Activated CD4-positive, alpha-beta T cell treated with anti-CD3 and anti-CD28 coated beads for 4 hours (primary cell): ENCODE measurements at regions not wholly inside any gene's neighbourhood (a gene's known extent, or its start where the extent isn't known, plus 50 kb on each side); places are given as distances from the start of the nearest gene placed in this dataset.

Experiments
- DNase-seq, 2 donors: peaks; one replicate each; pipeline ENCODE4 v3.0.0-alpha.2; 2020

DNA sequence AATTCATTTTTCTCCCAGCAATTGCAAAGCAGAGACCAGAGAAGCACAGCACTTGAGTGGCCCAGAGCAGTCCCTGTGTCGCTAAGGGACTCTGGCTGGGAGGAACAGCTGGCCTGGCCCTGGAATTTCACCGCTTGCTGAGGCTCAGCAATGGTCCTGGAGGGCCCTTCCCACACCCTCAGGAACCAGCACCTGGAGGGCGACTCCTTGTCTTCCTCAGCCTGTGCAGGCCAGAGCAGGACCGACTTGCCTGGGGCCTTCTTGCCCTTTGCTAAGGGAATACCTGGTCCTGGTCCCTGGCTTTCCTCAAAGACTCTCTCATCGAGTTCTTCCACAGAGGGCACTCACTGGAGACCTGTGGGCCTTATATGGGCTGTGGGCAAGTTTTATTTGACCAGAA, 294.6 kb downstream of the RPLP1 start:
- DNase-seq = no peak

DNA sequence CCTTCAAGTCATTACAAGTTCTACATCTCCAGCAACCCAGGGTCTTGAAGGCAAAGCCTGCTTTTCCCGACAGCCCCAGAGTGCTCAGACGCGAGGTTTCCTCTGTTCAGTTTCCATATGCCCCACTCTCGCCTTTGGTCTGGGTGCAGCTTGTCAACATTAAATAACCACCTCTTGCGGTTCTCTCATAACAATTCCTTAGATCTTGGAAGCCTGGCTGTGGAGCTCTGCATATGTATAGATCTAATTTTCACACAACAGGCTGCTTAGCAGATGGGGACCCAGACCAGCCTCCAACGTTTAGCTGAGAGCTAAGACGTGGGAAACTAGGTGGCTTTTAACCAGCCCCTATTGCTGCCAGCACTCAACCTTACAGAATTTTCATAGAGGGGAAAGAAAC, 295.5 kb downstream of the RPLP1 start:
- no peak for DNase-seq

- no peak for DNase-seq
These were observed 296.1 kb downstream of the RPLP1 start for GRCh38 chr15:69748576-69749185.

DNA sequence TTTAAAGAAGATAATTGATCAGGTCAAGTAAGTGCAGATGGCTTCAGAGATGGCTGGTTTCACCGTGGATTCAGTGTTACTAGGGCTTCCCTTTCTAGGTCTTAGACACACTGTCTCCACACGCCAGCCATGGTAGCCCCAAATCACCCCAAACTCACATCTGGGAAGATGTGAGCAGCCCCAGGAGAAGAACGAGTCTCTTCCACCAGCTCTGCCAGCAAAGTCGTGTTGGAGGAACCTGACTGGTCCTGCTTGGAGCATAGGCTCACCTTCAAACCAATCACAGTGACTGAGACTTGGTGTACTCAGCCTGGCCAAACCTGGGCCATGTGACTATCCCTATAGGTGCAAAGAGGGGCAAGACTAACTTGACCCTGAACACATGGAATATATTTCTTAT, 296.7 kb downstream of the RPLP1 start:
- DNase-seq = no peak

DNA sequence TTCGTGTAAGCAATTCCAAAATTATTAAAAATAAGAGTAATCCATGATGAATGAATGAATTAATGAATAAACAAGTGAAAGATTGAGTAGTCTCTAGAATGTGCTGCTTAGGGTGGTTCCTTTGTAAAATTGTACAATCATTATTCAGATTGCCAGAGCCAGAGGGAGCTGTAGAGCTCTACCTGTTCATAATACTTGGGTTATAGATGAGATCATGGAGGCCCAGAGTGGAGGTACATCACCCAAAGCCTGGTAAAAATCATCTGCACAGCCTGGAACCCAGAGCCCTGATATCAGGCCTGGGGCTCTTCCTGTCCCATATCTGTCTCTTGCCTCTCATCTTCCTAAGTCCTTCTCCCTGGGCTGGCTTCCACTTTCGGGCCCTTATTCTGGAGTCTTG, 297.2 kb downstream of the RPLP1 start:
- peak; percentile 19 to 33 for DNase-seq

GRCh38 chr15:69750253-69750652, 297.6 kb downstream of the RPLP1 start:
- no peak for DNase-seq

GRCh38 chr15:69751147-69751546, 298.5 kb downstream of the RPLP1 start:
- DNase-seq = no peak

DNA sequence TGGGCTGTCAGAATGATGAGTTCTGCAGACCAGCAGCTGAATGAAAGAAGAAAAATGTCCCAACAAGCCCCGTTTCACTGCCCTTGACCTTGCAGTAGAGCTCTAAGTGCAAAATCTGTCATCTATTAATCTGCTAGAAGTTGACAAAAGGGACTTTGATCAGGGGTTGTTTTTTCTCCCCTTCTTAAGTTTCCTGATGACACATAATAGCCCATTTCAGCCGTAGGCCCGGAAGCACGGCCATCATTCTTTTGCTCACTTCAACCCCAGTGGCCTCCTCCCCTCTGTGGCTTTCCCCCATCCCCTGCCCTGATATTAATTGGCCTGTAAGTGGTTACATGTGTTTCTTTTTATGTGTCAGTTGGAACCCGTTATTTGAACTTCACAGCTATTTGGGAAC, 298.9 kb downstream of the RPLP1 start:
- DNase-seq = no peak

DNA sequence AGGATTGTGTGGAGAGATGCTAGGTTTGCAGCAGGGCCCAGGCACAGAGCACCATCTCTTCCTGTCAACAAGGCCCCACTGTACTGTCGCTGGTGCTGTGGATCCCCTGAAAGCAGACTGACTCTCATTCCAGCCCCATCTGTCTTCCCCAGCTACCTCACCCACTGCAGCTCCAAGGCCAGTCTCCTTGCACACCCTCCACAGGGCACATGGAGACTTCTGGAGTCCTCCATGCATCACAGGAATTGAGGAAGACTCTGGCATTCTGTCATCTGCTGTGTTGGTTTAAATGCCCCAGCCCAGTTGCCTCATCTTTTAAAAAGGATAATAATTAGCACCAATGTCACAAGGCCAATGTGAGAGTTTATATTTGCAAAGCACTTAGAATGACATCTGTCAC, 301.2 kb downstream of the RPLP1 start:
- no peak for DNase-seq

GRCh38 chr15:69754313-69754712, 301.7 kb downstream of the RPLP1 start:
- DNase-seq = no peak

DNA sequence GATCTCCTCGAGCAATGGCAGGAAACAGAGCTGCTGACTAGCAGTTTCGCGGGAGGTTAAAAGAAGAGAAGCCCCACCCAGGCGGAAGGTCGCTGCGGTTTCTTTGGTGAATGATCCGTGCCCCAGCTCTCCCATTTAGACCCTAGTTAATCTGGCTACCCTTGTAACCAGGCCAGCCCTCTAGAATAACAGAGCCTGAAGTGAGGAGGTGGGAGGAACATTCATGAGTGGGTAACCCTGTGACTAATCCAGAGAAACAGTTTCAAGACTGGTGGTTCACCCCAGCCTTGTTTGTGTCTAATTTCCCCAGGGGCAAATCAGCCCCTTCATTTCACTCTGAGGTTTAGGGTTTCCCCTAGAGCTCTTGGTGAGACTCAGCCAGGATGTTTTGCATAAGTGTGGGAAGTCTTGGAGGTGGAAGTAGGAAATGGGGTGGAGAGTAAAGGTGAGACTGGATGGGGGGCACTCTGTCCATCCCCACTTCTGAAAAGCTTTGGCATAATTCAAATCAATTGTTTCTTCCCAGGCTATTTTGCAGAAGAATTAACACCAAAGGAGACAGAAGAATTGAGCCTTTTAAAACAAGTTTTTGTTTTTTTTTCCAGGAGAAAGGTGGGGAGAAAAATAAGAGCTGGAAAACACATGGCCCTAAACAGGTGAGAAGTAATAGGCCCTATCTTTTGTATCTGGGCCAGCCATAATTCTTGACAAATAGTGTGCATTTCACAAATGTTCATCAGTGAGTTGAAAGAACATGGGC, 303.1 kb downstream of the RPLP1 start:
- DNase-seq = peak; percentile 79 to 82

GRCh38 chr15:69756440-69756839, 303.8 kb downstream of the RPLP1 start:
- no peak for DNase-seq

GRCh38 chr15:69757186-69757585, 304.6 kb downstream of the RPLP1 start:
- DNase-seq = peak; percentile 63 to 73

DNA sequence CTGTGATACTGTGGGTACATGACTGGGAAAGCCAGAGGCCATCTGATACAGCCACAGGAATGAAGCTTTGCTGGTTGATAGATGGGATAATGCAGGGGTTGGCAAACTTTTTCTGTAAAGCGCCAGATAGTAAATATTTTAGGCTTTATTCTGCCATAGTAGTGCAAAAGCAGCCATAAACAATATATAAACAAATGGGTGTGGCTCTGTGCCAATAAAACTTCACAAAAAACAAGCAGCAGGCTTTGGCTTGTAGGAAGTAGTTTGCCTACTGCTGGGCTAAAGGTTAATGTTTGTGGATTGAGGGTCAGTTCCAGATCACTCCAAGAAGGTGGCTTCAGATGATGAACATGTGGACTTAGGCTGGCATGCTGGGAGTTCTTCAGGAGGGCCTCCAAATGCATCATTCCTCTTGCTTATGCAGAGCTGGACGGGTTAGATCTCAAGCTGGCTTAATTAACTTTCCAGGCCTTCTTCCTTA, 305.7 kb downstream of the RPLP1 start:
- DNase-seq = no peak

DNA sequence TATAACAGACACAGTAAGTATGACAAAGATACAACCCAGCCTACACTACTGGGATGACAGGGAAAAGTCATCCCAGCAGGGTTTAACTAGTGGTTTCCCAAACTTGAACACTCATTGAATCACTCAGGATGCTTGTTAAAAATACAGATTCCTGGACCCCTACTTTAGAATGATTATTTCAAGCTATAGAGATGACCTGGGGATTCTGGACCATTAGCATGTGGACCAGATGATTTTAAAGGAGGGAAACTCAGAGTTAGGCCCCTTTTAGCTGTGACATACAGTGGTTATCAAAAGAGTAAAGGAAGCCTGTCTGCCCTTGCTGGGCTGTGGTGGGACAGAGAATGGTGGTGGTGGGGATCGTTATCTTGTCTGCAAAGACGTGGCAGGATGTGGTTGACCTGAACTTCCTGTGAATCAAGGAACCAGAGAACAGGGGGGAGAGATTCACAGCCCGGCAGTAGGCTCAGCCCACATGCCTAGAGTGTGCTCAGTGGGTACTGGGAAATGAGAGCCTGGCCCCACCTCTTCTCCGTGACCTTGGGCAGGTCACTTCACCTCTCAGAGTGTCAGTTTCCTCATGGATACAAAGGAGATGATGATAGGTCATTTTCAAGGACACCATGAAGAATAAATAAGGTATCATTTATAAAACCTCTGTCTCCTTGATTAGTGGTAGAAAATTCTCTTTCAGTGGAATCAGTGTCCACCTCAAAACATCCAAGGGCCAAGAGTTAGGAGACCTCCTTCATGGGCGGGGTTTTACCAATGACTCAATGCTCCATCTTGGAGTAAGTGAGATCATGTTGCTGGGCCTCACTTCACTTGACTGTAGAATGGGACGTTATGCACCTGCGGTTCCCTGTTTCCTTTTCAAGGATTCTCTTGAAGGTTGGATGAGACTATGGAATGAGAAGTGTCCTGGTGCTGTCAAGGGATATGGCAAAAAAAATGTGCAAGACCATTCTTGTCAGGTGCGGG, 306.5 kb downstream of the RPLP1 start:
- peak; percentile 84 to 88 for DNase-seq

DNA sequence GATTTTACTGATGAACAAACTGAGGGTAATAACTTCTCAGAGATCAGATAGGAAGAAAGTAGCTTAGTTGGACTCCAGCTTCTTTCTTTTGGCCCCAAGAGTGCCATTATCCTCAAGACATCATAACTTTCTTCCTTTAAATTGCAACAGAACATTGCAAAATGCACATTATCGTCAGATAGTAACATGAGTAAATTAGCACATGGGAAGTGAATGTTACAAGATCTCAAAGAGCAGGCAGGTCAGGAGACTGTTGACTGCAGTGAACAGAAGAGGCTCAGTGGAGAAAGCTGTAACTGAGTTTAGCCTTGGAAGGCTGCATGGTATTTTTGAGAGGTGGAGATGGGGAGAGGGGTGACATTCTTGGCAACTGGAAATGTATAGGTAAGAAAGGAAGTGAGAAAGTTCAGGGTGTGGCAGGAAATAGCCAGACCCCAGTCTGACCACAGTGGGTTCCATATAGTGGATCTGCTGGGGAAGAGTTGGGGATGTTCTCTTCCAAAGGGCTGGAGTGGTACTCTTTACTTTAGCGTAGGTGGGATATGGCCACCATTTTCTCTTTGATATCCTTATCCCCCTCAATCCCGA, 307.7 kb downstream of the RPLP1 start:
- peak in 1 of 2 donors; percentile 10 for DNase-seq

DNA sequence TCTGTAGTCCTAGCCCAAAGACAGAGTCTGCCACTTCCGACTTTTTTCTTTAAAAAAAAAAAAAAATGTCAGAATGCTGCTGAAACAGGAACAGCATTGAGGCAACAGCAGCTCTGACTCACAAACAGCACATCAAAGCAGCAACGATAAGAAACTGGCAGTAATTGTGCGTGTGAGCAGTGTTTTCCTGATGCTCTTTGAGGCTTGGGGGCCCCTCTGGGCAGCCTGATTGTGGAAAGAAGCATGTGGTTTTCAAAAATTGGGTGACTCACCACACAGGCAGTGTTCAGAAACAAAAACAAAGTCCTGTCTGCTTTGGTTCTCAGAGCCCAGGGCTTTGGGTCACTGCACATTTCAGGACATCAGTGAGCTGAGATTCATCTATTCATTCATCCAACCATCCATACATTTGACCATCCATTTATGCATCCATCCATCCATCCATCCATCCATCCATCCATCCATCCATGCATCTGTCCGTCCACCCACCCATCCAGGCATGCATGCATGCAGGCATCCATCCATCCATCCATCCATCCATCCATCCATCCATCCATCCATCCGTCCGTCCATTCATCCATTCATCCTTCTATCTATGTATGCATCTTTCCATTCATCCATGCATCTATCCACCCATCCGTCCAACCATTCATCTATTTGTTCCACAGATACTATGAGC, 308.4 kb downstream of the RPLP1 start:
- peak; percentile 83 to 85 for DNase-seq

- no peak for DNase-seq
These were observed 309.9 kb downstream of the RPLP1 start for GRCh38 chr15:69762373-69763148.

DNA sequence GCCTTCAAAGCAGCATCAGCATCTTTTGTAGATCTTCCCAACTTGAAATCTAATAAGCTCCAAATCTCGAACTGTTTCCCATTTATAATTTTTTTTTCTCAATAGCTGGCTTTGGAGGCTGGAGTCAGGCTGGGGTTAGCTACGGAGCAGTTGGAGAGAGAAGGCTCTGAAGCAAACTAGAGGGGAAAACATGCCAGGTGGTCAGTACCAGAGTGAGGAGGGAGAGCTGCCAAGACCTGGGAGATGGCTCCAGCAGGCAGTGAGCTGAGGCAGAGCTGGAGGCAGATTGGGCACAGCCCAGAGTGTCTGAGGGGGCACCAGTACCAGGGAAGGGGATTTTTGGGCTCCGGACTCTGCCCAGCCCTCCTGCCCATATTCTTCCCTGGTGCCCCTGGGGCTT, 311.2 kb downstream of the RPLP1 start:
- no peak for DNase-seq

- DNase-seq = no peak
These were observed 313.5 kb downstream of the RPLP1 start for GRCh38 chr15:69766156-69766555.

- DNase-seq = no peak
These were observed 314.6 kb downstream of the RPLP1 start for GRCh38 chr15:69767191-69767590.

DNA sequence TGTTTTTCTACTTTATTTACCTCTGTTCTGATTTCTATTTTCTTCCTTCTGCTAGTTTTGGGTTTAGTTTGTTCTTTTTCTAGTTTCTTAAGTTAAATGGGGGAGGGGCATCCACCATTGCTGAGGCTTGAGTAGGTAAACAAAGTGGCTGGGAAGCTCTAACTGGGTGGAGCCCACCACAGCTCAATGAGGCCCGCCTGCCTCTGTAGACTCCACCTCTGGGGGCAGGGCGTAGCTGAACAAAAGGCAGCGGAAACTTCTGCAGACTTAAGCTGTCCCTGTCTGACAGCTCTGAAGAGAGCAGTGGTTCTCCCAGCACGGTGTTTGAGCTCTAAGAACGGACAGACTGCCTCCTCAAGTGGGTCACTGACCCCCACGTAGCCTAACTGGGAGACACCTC, 316.7 kb downstream of the RPLP1 start:
- DNase-seq = peak in 1 of 2 donors; percentile 22
